NCI-H1694 treated with DMSO at 0.1 percent for 48 hours (cell line): ENCODE measurements at regions not wholly inside any gene's neighbourhood (a gene's known extent, or its start where the extent isn't known, plus 50 kb on each side); places are given as distances from the start of the nearest gene placed in this dataset.

Experiments used
- DNase-seq: peaks from one replicate; lab custom pipeline; 2025; lab: John Stamatoyannopoulos, UW

- DNase-seq, result no peak
Observed at GRCh38 chrX:13147733-13148132, 103.3 kb upstream of the FAM9C start.

GRCh38 chrX:13147147-13147546 is 102.7 kb upstream of the FAM9C start:
- DNase-seq, result no peak

- DNase-seq, result no peak
Observed at GRCh38 chrX:13144927-13145655, 100.7 kb upstream of the FAM9C start.

- DNase-seq, result no peak
Observed at GRCh38 chrX:13142891-13143290, 98.5 kb upstream of the FAM9C start.

GRCh38 chrX:13140007-13140406 is 95.6 kb upstream of the FAM9C start:
- DNase-seq, result no peak

GRCh38 chrX:13131396-13132137 is 87.1 kb upstream of the FAM9C start:
- no peak for DNase-seq

GRCh38 chrX:13130816-13131215 is 86.4 kb upstream of the FAM9C start:
- DNase-seq, result no peak

- DNase-seq, result no peak
Observed at GRCh38 chrX:13128104-13128503, 83.7 kb upstream of the FAM9C start.

- no peak for DNase-seq
Observed at GRCh38 chrX:13126775-13127174, 82.4 kb upstream of the FAM9C start.

GRCh38 chrX:13125188-13125587 is 80.8 kb upstream of the FAM9C start:
- no peak for DNase-seq

GRCh38 chrX:13123857-13124345 is 79.5 kb upstream of the FAM9C start:
- DNase-seq, result no peak

- no peak for DNase-seq
Observed at GRCh38 chrX:13123247-13123856, 78.9 kb upstream of the FAM9C start.

- no peak for DNase-seq
Observed at GRCh38 chrX:13121020-13121555, 76.7 kb upstream of the FAM9C start.

- no peak for DNase-seq
Observed at GRCh38 chrX:13120017-13120416, 75.6 kb upstream of the FAM9C start.

- no peak for DNase-seq
Observed at GRCh38 chrX:13119386-13119785, 75.0 kb upstream of the FAM9C start.

GRCh38 chrX:13115146-13115855 is 70.9 kb upstream of the FAM9C start:
- DNase-seq, result no peak

GRCh38 chrX:13112499-13112898 is 68.1 kb upstream of the FAM9C start:
- no peak for DNase-seq

GRCh38 chrX:13110433-13111324 is 66.3 kb upstream of the FAM9C start:
- DNase-seq, result no peak

- no peak for DNase-seq
Observed at GRCh38 chrX:13109817-13110216, 65.4 kb upstream of the FAM9C start.

- DNase-seq, result no peak
Observed at GRCh38 chrX:13103914-13104274, 59.5 kb upstream of the FAM9C start.
